ENCODE measurements at regions not wholly inside any gene's neighbourhood (a gene's known extent, or its start where the extent isn't known, plus 50 kb on each side); places are given as distances from the start of the nearest gene placed in this dataset.
"Not testable (repeated sequence)": the region's sequence is repeated elsewhere in the genome, so short reads cannot be mapped to it uniquely, and the experiment has no call there.

GRCh38 chr9:92242260-92243136 is 51.0 kb downstream of the IARS1 start:
- no peak for DNase-seq

- DNase-seq = no peak
These were observed 56.6 kb downstream of the IARS1 start for GRCh38 chr9:92236915-92237314.

GRCh38 chr9:92236465-92236864 is 57.0 kb downstream of the IARS1 start:
- no peak for DNase-seq

DNA sequence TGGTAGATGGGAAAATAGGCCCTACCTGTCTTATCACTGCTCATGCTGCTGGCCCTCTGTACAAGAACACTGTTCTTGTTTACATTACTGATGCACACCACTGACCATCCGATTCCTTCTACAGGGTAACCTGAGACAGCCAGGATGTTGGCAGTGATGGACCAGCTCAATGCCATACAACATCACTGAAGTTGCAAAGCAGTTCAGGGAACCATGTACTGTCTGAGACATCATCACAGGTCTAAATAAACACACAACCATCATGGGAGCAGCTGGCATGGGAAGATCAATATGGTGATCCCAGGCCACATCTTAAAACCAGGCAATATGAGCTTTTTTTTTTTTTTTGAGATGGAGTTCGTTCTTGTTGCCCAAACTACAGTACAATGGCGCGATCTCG is 59.0 kb downstream of the IARS1 start:
- no peak for DNase-seq

DNA sequence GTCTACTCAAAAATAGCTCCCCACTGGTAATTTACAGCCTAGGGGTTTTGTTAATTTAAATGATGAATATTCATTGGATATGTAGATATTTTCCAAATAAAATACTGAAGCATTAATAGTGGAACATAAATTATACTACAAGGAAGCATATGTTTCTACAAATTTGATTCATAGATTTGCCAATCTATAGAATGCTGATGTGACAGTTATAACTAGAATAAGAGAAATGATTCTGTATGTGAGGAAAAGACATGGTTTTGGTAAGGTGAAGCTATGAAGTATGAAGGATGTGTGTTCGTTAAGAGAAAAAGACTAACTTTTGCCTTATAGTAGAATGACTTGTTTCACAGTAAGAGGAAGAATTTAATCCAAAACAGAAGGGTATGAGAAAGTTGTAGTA is 61.3 kb downstream of the IARS1 start:
- DNase-seq = no peak

DNA sequence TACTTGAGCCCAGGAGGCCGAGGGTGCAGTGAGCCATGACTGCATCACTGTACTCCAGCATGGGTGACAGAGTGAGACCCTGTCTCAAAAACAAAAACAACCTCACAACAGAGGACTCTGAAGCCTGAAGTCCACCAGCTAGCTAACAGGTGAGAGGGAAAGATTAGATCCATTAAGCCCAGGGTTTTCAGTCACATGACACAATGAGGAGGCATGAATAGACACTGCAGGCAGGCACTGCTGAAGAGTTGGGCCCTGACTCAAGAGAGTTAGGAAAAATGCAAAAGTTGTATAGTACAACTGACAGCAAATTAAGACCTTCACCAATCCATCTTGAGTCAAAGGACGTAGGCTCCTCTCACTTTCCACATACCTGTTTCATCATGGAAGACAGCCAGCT is 64.9 kb downstream of the IARS1 start:
- DNase-seq = no peak

DNA sequence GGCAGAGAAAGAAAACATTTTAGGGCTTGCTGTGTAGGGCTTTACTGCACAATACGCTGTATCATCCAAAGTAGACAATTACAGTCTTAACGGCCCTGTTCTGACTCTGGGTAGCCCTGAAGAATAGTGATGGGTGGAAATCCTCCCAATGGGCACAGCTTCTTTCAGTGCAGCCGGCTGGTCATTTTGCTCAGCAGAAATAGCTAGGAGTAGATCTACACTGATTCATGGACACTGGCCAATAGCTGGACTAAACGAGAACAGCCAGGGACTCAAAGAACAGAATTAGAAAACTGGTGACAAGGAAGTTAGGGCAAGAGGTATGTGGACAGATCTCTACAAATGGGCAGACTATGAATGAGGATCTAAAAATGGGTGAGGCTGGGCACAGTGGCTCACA is 69.3 kb downstream of the IARS1 start:
- no peak for DNase-seq

DNA sequence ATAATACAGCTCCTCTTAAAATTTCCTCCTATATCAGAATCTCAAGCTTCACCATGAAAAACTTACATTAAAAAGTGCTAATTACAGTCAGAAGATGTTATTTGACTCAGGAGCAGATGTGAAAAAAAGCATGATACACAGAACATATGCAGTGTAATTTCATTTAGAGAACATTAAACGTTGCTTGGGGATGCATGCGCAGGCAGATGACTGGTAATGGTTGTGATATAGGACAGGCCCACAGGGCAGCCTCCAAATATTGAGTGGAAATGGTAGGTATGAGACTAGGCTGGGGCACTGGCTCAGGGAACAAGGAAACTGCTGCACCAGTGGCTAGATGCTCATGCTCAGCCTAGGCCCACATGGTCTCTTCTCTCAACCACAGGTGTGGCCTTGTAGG is 69.7 kb downstream of the IARS1 start:
- DNase-seq = no peak

GRCh38 chr9:92208693-92209524 is 84.6 kb downstream of the IARS1 start:
- no peak for DNase-seq

DNA sequence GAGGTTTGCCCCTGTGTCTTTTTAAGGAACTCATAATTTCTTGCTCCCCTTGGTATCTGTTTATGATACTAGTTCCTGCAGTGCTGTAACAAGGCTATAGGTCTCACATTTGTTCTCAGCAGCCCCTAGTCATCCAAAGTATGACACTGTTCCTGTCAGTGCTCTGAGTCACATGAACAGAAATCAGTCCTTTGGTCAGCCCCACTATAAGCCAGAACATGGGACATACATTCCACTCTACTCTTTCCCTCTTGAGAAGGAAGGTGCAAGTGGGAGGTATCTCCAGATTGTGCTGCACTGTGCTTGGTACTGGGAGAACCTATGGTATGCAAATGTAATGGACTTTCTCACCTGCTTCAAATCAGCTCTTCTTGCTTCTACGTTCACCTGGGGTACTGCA is 87.0 kb downstream of the IARS1 start:
- no peak for DNase-seq

DNA sequence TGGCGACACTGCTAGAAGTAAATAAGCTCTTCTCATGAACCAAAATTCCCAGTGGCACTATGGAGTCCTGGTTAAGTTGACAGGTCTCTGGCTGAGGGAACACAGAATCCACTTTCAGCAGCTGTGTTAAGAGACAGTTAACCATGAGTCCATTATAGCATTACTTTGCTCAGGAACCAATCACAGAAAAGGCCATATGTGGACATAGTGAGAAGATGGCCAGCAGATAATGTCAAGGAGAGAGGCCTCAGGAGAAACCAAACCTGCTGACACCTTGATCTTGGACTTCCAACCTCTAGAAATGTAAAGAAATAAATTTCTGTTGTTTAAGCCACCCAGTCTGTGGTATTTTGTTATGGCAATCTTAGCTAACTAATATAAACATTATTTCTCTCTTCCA is 88.7 kb upstream of the SPTLC1 start:
- DNase-seq = not testable (repeated sequence)

- not testable (repeated sequence) for DNase-seq
These were observed 83.0 kb upstream of the SPTLC1 start for GRCh38 chr9:92198237-92198636.

DNA sequence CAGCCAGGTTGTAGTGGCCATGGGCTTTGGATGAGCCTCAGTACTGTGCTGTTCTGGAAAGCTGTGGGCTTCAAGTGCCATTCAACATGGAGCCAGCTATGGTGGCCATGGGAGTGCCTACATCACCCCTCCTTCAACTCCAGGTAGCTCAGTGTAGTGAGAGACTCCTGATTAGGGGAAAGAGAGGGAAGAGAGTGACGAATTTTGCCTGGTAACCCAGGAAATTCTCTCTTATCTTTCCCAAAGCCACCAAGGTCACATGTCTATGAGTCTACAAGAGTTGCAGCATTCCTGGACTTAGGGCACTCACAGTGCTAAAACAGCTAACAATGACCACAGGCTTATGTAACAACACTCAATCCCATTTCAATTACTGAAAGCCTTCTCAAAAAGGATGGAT is 81.7 kb upstream of the SPTLC1 start:
- DNase-seq = no peak

DNA sequence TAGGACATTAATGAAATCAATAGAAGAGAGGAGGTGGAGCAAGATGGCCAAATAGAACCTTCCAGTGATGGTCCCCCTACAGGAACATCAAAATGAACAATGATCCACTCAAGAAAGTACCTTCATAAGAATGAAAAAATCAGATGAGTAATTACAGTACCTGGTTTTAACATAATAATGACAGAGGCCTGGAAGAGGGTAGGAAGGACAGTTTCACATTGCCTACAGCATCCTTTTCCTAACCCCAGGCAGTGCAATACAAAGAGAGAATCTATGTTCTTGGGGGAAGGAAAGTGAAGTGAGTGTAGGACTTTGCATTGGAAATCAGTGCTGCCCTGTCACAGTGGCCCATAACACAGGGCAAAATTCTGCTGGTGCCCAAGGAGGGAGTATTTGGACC is 81.2 kb upstream of the SPTLC1 start:
- DNase-seq = no peak

GRCh38 chr9:92191801-92192200 is 76.6 kb upstream of the SPTLC1 start:
- DNase-seq = no peak

GRCh38 chr9:92190536-92190790 is 75.2 kb upstream of the SPTLC1 start:
- no peak for DNase-seq

DNA sequence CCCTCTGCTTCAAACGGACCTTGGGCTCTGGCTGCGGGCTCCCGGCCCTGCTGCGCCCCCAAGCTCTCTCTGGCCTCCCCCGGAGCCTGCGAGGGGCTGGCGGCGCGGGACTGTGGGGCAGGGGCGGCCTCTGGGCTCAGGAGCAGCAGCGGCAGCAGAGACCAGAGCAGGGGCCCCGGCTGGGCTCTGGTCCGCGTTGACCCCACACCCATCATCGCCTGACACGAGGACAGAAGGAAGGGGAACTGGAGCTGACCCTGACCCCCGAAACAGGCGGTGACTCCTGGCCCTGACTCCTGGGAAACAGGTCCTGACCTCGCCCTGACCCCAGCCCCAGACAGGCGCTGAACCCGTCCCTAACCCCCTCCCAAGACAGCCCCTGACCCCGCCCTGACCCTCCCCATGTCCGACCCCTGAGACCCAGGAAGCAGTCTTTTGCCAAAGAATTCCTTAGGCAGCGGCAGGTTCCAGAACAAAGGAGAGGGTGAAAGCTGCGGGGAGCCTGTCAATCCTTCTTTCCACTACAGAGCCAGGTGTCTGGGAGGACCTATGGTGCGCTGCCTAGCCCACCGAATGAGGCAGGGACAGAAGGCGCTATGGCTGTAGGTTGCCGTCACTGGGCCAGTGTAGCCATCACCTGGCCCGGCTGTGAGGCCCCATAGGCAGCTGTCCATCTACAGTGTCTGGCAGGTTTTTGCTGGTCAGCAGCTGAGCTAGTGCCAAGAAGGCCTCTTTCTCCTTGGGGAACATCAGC is 74.7 kb upstream of the SPTLC1 start:
- DNase-seq = no peak

DNA sequence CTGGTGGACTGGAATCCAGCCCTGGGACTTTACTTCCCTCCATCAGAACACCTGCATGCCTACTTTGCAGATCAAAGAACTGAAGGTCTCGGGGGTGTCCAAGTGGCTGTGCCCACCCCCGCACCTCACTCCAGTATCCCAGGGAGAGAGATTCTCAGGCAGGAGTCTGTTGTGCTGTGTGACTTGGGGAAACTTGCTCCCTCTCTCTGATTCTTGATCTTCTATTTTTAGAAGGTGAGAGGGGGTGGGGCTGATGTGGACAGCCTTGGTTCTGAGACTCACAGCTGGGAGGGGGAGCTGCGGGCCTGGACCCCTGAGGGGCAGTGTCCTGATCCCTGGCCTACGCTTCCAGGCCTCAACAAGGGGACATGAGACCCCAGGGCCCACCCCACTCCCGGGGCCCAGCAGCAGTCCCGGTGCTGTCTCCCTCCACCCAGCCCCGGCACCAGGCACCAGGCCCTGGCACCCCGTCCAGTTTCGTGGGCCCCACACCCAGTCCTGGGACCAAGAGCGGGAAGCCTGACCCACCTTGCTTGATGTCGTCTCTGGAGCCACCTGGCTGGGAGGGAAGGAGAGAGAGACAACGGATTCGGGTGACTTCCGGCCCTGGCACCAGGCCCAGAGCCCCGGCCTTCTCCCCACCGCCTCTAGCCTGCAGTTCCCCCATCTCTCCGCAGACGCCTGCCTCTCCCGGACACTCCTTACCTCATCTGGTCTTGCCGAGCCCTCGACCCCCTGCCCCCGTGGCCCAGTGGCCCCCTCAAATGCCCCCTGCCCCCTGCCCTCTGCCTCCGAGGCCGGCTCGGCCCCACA is 74.0 kb upstream of the SPTLC1 start:
- peak; percentile 7 for DNase-seq

- DNase-seq = no peak
These were observed 72.9 kb upstream of the SPTLC1 start for GRCh38 chr9:92187989-92188714.

DNA sequence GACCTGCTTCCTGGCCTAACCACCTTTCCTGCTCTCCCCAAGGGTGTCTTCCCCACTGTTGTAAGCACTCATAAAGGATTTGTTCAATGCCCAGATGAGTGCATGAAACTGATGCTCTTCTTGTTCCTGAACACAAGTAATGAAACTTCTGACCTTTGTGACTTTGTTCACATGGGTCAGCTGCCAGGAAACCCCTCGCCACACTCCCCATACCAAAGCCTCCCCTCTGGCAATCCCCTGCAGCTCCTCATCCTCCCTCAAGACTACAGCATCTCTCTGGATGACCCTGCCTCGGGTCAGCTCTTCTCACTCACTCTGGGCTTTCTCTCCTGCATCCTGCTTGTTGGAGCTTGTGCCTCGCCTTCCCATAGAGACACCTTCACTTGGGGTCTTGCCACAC is 72.2 kb upstream of the SPTLC1 start:
- DNase-seq = no peak

GRCh38 chr9:92186631-92187030 is 71.4 kb upstream of the SPTLC1 start:
- DNase-seq = no peak

GRCh38 chr9:92185681-92186080 is 70.5 kb upstream of the SPTLC1 start:
- no peak for DNase-seq
